Prostate gland (tissue), 2 donors: ENCODE measurements at regions not wholly inside any gene's neighbourhood (a gene's known extent, or its start where the extent isn't known, plus 50 kb on each side); places are given as distances from the start of the nearest gene placed in this dataset.

Experiments used
- CTCF ChIP-seq, 4 experiments: fragments of 200-600 bp in 2 of 4; fragments of 450-650 bp in 2 of 4; sonication (generic) in 2 of 4; IDR thresholded peaks; 1 replicate in 3 of 4; 2 replicates in 1 of 4; pipeline ENCODE4 v1.5.1; 2016 to 2019; ENCODE audit warnings: antibody characterized with exemption in 4 of 4, mild to moderate bottlenecking in 2 of 4, moderate library complexity in 2 of 4
- POLR2A ChIP-seq: fragments of 450-650 bp; IDR thresholded peaks from one replicate; pipeline ENCODE4 v1.6.1; 2016; ENCODE audit warnings: antibody characterized with exemption, mild to moderate bottlenecking
- POLR2AphosphoS5 ChIP-seq: sonication (generic); formaldehyde crosslinking; IDR thresholded peaks from one replicate; pipeline ENCODE4 v1.6.1; 2017; ENCODE audit warnings: antibody characterized with exemption

GRCh38 chr7:7112868-7113267 is 69.5 kb upstream of the C1GALT1 start:
- TF ChIP-seq POLR2AphosphoS5 (no peak), POLR2A (no peak), CTCF (IDR thresholded peaks at IDR 0.05) (no peak)
